HepG2 (cell line): ENCODE measurements at regions not wholly inside any gene's neighbourhood (a gene's known extent, or its start where the extent isn't known, plus 50 kb on each side); places are given as distances from the start of the nearest gene placed in this dataset.

ENCODE experiments used
- TF ChIP-seq, protein P1 (sequence below), 2 experiments: IDR thresholded peaks; 2 replicates each; pipeline ENCODE4 v1.6.1; 2011 to 2012; ENCODE audit warnings: low read length in 2 of 2, borderline replicate concordance in 1 of 2, low read depth in 1 of 2, mild to moderate bottlenecking in 1 of 2, moderate library complexity in 1 of 2
- TF ChIP-seq, protein P2 (sequence below): sonication (generic); formaldehyde crosslinking; IDR thresholded peaks from 2 replicates; pipeline ENCODE4 v1.5.0; 2020; ENCODE audit warnings: mild to moderate bottlenecking, missing genetic modification reagents, moderate library complexity

GRCh38 chr13:89034015-89034414 is 1362.8 kb downstream of the SLITRK5 start:
- TF ChIP-seq, protein P1, sequence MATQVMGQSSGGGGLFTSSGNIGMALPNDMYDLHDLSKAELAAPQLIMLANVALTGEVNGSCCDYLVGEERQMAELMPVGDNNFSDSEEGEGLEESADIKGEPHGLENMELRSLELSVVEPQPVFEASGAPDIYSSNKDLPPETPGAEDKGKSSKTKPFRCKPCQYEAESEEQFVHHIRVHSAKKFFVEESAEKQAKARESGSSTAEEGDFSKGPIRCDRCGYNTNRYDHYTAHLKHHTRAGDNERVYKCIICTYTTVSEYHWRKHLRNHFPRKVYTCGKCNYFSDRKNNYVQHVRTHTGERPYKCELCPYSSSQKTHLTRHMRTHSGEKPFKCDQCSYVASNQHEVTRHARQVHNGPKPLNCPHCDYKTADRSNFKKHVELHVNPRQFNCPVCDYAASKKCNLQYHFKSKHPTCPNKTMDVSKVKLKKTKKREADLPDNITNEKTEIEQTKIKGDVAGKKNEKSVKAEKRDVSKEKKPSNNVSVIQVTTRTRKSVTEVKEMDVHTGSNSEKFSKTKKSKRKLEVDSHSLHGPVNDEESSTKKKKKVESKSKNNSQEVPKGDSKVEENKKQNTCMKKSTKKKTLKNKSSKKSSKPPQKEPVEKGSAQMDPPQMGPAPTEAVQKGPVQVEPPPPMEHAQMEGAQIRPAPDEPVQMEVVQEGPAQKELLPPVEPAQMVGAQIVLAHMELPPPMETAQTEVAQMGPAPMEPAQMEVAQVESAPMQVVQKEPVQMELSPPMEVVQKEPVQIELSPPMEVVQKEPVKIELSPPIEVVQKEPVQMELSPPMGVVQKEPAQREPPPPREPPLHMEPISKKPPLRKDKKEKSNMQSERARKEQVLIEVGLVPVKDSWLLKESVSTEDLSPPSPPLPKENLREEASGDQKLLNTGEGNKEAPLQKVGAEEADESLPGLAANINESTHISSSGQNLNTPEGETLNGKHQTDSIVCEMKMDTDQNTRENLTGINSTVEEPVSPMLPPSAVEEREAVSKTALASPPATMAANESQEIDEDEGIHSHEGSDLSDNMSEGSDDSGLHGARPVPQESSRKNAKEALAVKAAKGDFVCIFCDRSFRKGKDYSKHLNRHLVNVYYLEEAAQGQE (IDR thresholded peaks at IDR 0.05; ENCODE audit: borderline replicate concordance in 1 of 2, low read depth in 1 of 2, low read length in 2 of 2): no peak
- TF ChIP-seq, protein P2, sequence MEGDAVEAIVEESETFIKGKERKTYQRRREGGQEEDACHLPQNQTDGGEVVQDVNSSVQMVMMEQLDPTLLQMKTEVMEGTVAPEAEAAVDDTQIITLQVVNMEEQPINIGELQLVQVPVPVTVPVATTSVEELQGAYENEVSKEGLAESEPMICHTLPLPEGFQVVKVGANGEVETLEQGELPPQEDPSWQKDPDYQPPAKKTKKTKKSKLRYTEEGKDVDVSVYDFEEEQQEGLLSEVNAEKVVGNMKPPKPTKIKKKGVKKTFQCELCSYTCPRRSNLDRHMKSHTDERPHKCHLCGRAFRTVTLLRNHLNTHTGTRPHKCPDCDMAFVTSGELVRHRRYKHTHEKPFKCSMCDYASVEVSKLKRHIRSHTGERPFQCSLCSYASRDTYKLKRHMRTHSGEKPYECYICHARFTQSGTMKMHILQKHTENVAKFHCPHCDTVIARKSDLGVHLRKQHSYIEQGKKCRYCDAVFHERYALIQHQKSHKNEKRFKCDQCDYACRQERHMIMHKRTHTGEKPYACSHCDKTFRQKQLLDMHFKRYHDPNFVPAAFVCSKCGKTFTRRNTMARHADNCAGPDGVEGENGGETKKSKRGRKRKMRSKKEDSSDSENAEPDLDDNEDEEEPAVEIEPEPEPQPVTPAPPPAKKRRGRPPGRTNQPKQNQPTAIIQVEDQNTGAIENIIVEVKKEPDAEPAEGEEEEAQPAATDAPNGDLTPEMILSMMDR (CRISPR knock-in tag): no peak
